RPMI8226 (cell line): ENCODE measurements at regions not wholly inside any gene's neighbourhood (a gene's known extent, or its start where the extent isn't known, plus 50 kb on each side); places are given as distances from the start of the nearest gene placed in this dataset.
"Not testable (repeated sequence)": the region's sequence is repeated elsewhere in the genome, so short reads cannot be mapped to it uniquely, and the experiment has no call there.

Experiments
- DNase-seq: peaks from one replicate; pipeline ENCODE4 v3.0.0-alpha.2; 2015

DNA sequence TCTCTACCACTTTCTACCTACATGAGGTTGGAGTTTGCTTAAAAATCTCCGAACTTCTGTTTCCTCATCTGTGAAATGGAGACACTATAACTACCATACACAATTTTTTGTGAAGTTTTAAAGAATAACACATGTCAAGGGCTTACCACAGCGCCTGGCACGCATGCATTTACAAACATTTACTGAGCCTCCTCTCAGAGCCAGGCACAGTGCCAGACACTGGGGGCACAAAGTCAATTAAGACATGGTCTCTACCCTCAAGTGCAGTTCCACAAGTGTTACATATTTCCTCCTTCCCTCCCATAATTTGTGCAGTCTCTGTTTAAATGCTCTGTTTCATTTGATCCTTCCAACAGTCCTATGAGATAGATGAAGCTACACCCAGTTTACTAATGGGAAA, 356.4 kb upstream of the ESRRG start:
- no peak for DNase-seq

DNA sequence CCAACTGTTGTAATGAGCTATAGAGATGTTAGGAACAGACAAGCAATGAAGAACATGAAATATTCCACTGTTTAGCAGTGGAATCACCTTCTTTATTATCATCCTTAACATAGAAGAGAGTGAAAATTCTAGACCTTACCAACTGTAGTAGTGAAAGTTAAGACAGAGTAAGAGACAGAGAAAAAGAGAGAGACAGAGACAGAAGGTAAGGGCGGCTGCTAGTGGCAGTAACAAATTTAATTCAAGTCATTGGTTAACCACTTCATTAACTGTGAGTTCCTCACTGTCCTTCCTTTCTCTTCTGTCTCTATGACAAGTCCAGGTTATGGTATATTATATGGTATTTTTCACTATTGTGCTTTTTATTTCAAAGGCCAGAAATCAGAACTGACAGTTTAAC, 355.7 kb upstream of the ESRRG start:
- DNase-seq, result no peak

DNA sequence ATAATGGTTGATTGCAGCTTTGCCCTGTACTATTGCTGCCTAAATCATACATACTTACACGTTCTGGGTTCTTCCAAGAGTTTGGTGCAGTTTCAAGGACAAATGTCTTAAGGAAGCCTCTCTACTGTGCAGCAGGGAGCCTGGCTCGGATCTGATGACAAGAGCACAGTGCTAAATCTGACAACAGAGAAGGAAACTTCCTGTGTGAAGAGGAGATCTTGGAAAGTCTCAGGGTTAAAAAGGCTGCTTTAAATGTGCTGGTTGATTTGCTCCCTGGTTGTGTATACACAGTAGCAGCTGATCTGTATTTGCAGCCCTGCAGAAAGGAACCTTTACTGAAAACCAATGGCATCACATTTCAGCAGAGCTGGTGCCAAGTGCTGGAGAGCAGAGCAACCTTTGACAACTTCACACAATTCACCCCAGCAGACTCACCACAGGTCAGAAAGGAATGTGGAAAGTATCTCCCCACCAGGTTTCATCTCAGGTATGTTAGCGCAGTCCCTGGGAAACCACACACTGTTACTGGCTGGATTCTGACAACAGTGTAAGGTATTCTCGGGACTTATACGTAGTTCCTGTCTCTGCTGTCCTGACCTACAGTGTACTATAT, 355.0 kb upstream of the ESRRG start:
- peak; percentile 17 for DNase-seq

DNA sequence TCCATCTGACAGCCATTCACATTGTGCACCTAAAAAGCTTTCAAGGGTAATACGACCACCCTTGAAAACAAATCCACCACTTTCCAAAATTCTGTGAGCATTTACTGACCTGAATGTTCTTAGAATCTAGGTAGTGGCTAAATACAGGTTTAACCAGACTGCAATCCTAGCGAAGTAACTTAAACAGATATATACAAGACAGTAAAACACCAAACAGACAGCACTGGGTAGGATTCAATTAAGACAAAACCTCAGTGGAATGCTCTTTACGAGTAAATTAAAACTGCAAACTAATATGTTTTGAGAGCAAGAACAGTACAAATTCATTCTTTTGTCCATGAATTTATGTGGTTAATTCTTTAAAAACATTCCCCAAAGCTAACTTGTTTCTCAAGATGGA, 354.2 kb upstream of the ESRRG start:
- no peak for DNase-seq

DNA sequence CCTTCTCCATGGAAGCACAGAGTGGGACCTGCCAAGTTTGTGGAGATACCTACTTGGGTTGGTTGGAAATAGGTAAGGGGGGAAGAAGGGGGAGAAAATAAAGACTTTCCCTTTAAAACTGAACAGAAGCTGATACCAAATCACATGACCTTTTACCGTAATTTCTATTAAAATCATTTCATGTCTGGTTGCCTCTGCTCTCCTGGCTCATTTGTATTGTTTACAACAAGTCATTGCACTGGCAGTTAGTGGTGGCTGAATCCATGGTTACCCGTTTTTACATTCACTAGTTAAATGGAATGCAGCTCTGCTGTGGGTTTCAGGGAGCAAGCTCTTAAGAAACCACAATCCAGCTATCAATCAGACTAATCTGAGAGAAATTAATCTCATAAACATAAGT, 353.7 kb upstream of the ESRRG start:
- no peak for DNase-seq

DNA sequence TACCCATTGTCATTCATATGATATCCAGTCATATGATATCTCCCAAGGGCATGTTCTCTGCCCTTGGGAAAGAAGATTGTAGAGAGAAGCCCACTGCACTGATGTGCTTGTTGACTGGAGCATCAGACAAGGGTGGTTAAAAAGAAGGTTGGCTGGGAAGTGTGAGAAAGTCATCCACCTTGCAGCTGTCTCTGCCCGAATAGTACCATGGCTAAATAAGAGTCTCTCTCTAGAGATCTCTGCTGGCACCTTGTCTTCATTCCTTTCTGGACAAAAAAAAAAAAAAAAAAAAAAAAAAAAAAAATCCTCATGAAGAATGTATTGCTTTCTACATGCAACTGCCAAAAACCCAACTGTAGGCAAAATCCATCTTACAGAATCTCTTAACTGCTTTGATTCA, 349.7 kb upstream of the ESRRG start:
- no peak for DNase-seq

DNA sequence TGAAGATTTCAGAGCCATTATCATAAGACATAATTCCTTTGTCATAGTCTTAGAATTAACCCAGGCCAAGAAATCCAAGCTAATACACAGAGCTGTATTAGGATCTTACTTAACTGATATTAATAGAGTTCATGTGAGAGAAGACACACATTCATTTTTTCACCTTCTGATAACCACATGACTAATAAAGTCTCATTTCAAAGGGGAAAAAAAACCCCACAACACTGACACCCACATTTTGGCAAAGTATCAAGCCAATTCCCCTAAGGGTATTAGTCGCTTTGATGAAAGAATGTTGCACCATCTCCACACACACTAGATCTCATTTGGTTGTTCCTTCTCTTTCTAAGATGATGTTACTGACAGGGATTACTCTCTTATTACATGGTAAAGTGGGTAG, 344.4 kb upstream of the ESRRG start:
- DNase-seq, result no peak

DNA sequence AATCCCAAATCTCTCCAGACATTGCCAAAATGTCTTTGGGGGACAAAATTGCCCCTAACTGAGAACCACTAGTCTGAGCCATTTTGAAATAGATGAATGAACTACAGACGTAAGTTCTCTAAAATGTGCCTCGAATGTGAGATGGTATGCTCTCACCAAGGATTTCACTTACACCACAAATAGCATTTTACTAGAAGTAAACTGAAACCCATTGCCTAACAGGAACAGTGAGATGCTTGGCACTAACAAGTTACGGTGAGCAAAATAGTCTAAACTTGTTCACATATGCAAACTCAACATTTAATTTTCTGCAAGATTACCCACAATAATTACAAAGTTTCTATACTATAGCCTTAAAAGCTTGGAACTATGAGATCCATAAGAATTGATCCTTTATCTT, 343.6 kb upstream of the ESRRG start:
- no peak for DNase-seq

DNA sequence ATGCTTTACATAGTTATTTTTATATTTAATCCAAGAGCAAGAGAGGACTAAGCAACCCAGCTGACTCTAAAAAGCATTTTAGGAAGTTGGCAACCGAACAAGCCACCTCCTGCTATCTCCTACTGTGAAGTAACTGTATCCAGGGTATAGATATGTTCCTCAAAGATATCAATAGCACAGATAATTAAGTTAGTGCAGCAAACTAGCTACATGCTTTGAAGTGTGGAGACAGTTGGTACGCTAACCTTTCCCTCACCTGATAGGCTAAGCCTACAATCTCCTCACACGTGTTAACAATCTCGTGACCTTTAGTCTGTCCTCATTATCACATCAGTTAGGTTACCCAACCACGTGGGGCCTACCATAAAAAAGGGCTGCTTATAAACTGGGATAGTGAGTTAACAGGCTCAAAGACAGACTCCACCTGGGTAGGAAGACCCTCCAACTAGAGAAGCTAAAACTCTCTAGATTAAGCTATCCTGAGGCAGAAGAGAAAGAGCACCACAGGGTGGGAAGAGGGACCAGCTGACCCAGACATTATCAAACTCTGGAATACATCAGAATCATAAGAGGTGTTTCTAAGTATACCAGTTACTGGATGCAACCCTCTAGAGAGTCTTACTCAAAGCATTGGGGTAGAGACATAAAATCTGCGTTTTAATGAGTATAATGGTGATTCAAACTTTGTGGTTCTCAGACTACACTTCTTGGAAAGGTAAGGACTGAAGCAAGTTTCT, 340.1 kb upstream of the ESRRG start:
- DNase-seq, result no peak

DNA sequence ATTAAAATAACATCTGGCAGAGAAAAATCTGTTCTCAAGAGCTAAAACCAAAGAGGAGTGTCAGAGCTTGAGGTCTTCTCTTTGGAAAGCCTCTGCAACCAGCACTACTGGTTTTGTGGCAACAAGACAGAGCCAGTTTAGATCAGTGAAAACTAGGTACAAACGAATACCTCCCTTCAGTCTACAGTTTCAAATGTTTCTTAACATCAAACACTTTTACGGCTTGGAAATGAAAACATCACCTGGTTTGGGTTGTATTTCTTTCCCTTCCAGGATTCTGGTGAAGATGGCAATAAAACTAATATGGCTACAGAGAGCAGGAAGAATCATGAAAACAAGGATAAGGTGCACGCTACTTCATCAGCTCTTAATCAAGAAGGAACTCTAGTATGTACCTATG, 339.4 kb upstream of the ESRRG start:
- no peak for DNase-seq

DNA sequence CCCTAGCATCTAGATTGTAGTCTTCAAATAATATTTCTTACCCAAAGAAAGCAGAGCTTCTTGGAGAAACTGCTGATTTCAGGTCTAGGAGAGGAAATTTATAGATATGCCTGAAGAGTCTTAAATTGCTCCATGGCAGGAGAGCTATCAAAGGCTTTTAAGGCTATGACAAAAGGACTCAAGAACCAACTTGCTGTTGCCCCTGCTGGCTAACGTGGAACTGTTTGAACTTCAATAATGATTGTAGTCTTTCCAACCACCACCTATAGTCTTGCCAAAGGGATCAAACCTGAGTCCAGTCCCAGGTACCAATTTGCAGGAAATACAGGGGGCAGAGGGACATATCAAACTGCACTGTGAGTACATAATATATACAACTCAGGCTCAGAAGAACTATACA, 336.2 kb upstream of the ESRRG start:
- no peak for DNase-seq

DNA sequence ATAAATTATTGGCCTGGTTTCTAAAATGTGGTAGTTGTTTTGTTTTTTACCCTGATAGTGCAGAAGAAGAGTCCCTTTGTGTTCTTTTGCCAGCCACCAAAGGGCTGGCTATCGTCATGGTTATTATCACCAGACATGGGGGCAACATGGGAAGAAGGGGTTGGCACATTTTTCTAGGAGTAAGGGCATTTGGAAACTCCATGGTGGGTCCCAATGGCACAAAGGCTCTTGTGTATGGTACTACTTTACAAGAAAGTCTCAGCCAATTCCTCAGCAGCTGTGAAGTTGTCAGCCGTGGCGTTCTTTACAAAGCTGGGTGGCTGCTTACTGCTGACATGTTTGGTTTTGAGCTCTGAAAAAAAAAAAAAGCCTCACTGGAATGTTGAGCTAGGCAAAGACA, 330.4 kb upstream of the ESRRG start:
- peak; percentile 12 for DNase-seq

DNA sequence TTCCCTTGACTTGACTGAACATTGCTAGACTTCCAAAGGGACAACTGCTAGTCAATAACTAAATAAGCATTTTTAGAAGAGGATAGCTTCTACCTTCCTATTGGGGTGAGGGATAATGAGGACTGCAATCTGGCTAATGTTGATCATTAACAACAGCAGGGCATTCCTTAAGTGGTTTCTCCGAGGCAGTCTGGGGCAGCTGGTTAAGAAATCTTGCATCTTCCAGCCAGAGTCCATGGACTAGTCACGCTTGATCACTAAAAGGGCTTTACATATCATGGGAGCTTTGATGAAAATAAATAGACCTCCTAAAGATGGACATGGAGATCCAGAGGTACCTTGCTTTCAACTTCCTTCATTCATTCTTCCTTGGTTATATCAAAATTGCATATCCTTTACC, 329.4 kb upstream of the ESRRG start:
- DNase-seq, result no peak

DNA sequence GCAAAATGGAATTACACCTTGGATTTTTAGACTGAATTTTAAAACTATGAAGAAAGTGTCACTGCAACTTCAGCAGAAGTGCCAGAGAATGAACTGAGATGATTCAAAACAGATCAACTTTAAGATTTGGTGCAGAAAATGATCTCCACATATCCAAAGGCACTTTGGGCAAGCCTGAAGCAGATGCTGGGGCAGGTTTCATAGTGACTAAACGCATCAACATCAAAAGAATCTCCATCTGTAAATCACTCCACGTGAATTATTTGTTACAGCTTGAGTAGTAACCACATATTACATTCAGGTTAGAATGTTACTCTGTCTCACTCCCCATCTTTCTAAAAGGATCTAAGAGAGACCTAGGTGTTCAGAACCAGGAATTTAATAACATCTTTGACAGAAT, 329.0 kb upstream of the ESRRG start:
- no peak for DNase-seq

DNA sequence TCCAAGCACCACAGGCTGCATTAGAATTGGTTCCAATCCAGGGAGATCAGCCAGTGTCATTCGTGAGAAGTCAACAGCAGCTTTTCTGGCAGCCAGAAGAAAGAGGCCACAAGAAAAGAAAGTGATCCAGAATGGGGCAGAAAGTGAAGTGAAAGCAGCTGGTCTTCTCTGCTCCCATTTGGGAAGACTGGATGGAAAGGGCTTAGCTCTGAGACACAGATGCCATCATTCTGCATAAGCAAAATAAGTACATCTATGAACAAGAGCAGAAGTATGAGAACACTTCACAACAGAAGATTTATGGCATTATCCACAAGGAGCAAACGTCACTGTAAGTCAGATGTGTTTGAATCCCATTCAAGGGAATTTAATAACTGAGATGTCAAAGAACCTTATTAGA, 326.5 kb upstream of the ESRRG start:
- no peak for DNase-seq

DNA sequence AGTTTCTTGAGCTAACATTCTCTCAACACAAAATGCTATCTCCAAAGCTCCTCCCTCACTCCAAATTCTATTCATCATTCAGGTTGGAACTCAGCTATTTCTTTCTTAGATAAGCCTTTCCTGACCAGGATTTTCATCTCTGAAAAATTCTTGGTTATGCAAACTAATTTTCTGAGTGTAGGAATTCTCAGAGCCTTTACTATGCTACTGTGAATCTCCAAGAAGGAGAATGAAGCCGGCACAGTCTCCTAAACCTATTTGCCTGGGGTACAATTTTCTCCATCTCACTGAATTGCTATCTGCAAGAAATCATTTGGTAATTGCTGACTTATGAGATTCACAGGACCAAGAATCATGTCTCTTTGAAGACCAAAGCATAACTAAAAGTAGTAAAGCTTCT, 325.9 kb upstream of the ESRRG start:
- DNase-seq, result no peak

DNA sequence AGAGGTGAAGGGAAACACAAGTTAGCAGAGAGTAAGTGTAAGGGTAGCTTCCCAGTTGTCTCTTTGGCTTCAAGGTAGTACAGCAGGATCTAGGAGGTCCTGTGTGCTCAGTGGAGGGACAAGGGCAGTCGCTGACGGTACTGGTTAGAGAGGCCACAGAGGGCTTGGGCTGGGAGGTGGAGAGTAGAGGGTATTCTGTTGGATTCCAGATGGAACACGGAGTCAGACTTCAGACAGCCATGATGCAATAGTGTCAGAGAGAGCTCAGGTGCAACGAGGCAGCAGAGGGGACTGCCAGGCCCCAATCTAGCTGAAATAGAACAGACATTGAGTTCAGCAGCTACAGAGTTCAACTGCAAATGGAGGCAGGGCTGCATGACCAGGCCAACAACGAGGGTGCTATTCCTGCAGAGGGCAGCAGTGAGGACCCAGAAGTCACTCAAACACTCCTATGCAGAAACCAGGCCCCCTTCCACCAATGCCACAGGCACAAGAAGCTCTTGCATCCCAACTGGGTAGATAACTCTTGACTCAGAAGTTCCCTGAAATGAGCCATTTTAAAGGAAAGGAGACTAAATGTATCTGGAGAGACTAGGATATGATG, 325.0 kb upstream of the ESRRG start:
- peak; percentile 21 for DNase-seq

DNA sequence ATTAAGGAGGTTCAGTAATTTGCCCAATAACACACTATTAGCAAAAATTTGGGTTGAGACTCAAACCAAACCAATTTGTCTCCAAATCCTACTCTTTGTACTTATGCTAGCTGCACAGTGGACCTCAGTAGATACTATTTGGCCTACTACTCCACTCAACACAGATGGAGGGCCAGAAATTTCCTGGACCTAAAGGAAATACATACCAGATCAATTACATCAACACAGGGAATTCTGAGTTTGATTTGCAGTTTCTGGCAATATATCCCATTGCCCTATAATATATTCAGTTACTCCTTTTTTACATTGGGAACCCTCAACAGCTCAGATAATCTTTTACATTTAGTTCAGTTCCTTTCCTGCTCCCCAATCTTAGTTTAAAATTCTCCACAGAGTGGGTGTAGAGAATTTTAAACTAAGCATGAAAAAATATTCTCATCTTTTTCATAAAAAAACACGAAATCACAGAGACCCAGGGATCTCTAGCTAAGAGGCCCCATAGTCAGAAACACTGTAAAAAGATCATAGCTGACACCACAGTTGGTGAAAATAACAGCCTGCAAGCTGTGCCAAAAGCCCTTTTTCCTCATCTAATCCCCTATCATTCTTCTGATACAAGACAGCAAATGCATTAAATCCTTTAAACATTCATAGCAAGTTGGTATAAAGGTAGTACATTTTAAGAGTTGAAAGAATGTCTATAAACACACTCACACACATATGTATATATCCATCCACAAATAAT, 317.7 kb upstream of the ESRRG start:
- no peak for DNase-seq

DNA sequence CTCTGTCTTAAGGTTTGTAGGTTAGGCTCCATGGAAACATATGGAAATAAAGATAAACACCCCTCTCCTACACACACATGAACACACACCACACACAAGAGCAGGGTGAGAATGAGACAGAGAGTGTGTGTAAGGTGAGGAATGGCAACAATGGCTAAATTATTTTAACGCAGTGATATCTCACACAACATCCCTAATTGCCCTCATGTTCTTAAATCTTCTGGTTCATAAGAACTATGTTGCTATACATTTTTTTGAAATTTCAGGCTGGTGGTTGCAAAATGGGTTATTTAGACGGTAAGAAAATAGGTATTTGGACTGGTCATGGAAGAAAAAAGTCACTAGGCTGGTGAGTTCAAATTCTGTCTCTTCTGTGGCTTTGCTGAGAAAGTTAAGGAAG, 316.7 kb upstream of the ESRRG start:
- no peak for DNase-seq

DNA sequence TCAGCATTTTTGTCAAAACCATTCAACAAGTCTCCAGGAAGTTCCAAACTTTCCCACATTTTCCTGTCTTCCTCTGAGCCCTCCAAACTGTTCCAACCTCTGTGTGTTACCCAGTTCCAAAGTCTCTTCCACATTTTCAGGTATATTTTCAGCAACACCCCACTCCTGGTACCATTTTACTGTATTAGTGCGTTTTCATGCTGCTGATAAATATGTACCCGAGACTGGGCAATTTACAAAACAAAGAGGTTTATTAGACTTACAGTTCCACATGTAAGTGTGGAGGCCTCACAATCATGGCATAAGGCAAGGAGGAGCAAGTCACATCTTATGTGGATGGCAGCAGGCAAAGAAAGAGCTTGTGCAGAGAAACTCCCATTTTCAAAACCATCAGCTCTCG, 315.9 kb upstream of the ESRRG start:
- DNase-seq, result not testable (repeated sequence)

DNA sequence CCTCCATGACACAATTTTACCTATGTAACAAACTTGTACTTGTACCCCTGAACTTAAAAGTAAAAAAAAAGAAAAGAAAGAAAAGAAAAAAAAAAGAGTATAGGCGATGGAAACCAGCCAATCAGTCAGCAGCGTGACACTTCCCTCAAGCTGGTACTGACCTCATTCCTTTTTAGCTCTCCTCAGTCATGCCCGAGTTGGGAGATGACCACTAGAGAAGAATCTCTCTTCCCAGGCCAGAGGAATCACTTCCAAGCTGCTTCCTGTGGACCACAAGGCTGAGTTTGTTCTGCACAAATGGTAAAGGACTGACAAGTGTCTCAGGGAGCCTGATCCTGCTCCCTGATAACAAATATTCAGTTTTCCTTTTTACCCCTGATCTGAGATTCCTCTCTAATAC, 313.5 kb upstream of the ESRRG start:
- no peak for DNase-seq

DNA sequence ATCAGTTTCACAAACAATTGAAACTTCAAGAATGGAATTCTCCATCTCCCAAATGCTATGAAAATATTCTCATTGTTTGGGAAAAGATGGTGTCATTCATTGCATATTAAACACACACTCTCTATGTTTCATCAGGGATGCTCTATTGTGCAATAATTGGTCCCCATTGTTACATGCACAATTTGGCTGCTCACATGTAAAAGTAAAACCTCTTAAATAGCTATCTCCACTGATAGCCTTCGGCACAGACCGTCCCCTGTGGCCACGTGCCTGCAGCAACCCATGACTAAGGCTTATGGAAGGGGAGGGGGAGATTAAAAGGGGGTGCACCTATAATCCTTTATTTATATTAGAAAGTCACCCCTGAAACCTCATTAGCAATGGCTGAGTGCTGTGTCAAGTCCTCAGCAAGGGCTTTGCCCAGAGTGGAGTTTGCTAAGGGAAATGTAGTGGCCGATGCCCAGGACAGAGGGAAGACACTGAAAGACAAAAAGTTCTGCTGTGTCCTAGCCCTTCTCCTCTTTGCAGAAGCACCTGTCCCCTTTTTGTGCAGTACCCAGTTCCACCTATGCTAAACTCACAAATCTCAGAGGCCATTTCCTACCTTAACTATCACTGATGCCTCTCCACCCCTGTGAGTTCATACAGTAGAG, 309.6 kb upstream of the ESRRG start:
- no peak for DNase-seq
